ENCODE measurements at regions not wholly inside any gene's neighbourhood (a gene's known extent, or its start where the extent isn't known, plus 50 kb on each side); places are given as distances from the start of the nearest gene placed in this dataset.
"Not testable (repeated sequence)": the region's sequence is repeated elsewhere in the genome, so short reads cannot be mapped to it uniquely, and the experiment has no call there.

- Mint-ChIP-seq H3K4me3 (no peak overlapping the region), H3K4me1 (no peaks in the 10 kb centered on the region), H3K27ac (no peak overlapping the region), H3K36me3 (no peaks in the 10 kb centered on the region), H3K27me3 (no peaks in the 10 kb centered on the region), H3K9me3 (ENCODE audit: low read depth) (peaks cover 16% of the 10 kb centered on the region)
- DNase-seq = no peak
- no peak for ATAC-seq
- CTCF ChIA-PET = no interaction called here
Measured at GRCh38 chr16:60091071-60091470, 1357.0 kb upstream of the GOT2 start.

GRCh38 chr16:60087530-60087929, 1353.4 kb upstream of the GOT2 start:
- no peak overlapping the region for H3K4me3 Mint-ChIP-seq
- no peaks in the 10 kb centered on the region for H3K4me1 Mint-ChIP-seq
- CTCF ChIA-PET = no interaction called here
- H3K27ac Mint-ChIP-seq = no peak overlapping the region
- no peaks in the 10 kb centered on the region for H3K27me3 Mint-ChIP-seq
- no peaks in the 10 kb centered on the region for H3K36me3 Mint-ChIP-seq
- no peak for ATAC-seq
- H3K9me3 Mint-ChIP-seq (ENCODE audit: low read depth) = peaks cover 17% of the 10 kb centered on the region
- DNase-seq = no peak

DNA sequence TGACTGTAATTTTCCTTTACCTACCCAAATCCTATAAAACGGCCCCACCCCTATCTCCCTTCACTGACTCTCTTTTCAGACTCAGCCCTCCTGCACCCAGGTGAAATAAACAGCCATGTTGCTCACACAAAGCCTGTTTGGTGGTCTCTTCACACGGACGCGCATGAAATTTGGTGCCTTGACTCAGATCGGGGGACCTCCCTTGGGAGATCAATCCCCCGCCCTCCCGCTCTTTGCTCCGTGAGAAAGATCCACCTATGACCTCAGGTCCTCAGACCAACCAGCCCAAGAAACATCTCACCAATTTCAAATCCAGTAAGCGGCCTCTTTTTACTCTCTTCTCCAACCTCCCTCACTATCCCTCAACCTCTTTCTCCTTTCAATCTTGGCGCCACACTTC, 1344.7 kb upstream of the GOT2 start:
- CTCF ChIA-PET, ATAC-seq, H3K27ac Mint-ChIP-seq, H3K36me3 Mint-ChIP-seq, H3K4me3 Mint-ChIP-seq, H3K4me1 Mint-ChIP-seq, DNase-seq, H3K27me3 Mint-ChIP-seq: not testable (repeated sequence)
- peaks cover 13% of the 10 kb centered on the region for H3K9me3 Mint-ChIP-seq (ENCODE audit: low read depth)

GRCh38 chr16:60077861-60078260, 1343.7 kb upstream of the GOT2 start:
- CTCF ChIA-PET = no interaction called here
- peaks cover 1% of the 10 kb centered on the region for H3K36me3 Mint-ChIP-seq
- ATAC-seq (no peak), DNase-seq (no peak)
- H3K4me1 Mint-ChIP-seq = no peaks in the 10 kb centered on the region
- H3K27ac Mint-ChIP-seq = no peak overlapping the region
- H3K27me3 Mint-ChIP-seq = no peaks in the 10 kb centered on the region
- H3K9me3 Mint-ChIP-seq (ENCODE audit: low read depth) = peaks cover 13% of the 10 kb centered on the region
- H3K4me3 Mint-ChIP-seq = no peak overlapping the region

GRCh38 chr16:60074378-60074777, 1340.3 kb upstream of the GOT2 start:
- CTCF ChIA-PET = no interaction called here
- no peak for ATAC-seq
- Mint-ChIP-seq H3K4me3 (no peak overlapping the region), H3K36me3 (no peaks in the 10 kb centered on the region), H3K4me1 (no peaks in the 10 kb centered on the region), H3K27me3 (no peaks in the 10 kb centered on the region), H3K9me3 (ENCODE audit: low read depth) (peaks cover 5% of the 10 kb centered on the region), H3K27ac (no peak overlapping the region)
- DNase-seq = no peak

DNA sequence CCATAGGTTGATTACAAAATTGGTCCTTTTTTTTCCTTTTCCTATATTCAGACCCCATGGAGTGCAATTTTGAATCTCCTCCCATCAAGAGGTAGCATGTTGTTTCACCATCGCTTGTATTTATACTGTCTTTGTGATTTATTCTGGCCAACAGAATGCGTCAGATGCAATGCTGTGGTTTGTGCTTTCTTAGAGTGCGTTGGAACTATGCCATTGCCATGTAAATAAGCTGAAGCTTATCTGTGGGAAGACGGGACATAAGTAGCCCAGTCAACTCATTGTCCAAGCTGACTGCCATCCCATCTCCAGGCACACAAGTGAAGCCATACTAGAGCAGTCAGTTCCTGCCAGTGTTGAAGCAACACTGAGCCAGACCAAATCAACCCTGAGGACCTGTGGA, 1339.3 kb upstream of the GOT2 start:
- no peaks in the 10 kb centered on the region for H3K4me1 Mint-ChIP-seq
- H3K9me3 Mint-ChIP-seq (ENCODE audit: low read depth) = peaks cover 7% of the 10 kb centered on the region
- CTCF ChIA-PET = no interaction called here
- H3K4me3 Mint-ChIP-seq = no peak overlapping the region
- DNase-seq = no peak
- H3K27me3 Mint-ChIP-seq = no peaks in the 10 kb centered on the region
- no peaks in the 10 kb centered on the region for H3K36me3 Mint-ChIP-seq
- H3K27ac Mint-ChIP-seq = no peak overlapping the region
- no peak for ATAC-seq

GRCh38 chr16:60064026-60064425, 1329.9 kb upstream of the GOT2 start:
- H3K4me1 Mint-ChIP-seq = no peaks in the 10 kb centered on the region
- H3K4me3 Mint-ChIP-seq = no peak overlapping the region
- CTCF ChIA-PET = no interaction called here
- no peak overlapping the region for H3K27ac Mint-ChIP-seq
- no peak for DNase-seq
- H3K36me3 Mint-ChIP-seq = no peaks in the 10 kb centered on the region
- H3K27me3 Mint-ChIP-seq = no peaks in the 10 kb centered on the region
- H3K9me3 Mint-ChIP-seq (ENCODE audit: low read depth) = peaks cover 2% of the 10 kb centered on the region
- no peak for ATAC-seq

DNA sequence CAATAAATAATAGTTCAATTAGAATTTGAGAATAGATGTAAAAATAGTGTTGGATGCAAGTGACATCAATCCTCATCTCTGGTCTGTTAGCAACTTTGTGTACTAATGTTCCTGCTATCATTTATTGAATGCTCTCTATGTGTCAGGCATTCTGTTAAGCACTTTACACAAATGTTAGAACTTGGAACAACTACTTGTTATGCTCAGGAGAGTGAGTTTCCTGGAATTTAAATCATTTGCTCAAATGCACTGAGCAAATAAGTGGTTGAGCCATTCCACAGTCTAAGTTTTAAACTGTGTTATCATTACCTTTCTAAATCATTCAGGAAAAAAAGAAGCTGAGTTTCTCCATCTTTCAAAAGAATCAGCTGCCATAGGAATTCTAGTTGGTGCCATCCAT, 1327.3 kb upstream of the GOT2 start:
- H3K4me1 Mint-ChIP-seq = no peaks in the 10 kb centered on the region

DNA sequence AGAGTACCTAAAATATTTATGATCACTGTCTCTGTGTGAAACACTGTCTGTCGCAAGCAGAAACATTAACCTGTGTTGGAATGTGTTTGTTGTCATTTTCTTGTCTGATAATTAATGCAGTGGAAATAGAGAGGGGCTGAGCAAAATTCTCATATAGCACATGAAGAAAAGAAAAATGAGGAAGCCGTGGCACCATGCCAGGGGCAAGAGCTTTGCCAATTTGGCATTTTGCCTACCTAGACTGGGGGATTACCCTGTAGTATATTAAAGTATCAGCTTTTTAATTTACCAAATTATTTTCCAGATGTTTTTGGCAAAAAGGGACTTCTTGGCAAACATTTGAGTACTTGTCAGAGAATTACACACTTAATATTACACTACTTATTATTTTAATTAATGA, 1326.6 kb upstream of the GOT2 start:
- H3K27ac Mint-ChIP-seq = no peak overlapping the region
- no peak for DNase-seq
- CTCF ChIA-PET = no interaction called here
- H3K9me3 Mint-ChIP-seq (ENCODE audit: low read depth) = peaks cover 11% of the 10 kb centered on the region
- no peaks in the 10 kb centered on the region for H3K36me3 Mint-ChIP-seq
- no peak overlapping the region for H3K4me3 Mint-ChIP-seq
- no peaks in the 10 kb centered on the region for H3K4me1 Mint-ChIP-seq
- no peak for ATAC-seq
- no peaks in the 10 kb centered on the region for H3K27me3 Mint-ChIP-seq

More for the DNA sequence above, 1327.3 kb upstream of the GOT2 start:
- CTCF ChIA-PET = no interaction called here
- no peak overlapping the region for H3K4me3 Mint-ChIP-seq
- DNase-seq = no peak
- peaks cover 11% of the 10 kb centered on the region for H3K9me3 Mint-ChIP-seq (ENCODE audit: low read depth)
- no peaks in the 10 kb centered on the region for H3K27me3 Mint-ChIP-seq
- no peak for ATAC-seq
- H3K27ac Mint-ChIP-seq = no peak overlapping the region
- no peaks in the 10 kb centered on the region for H3K36me3 Mint-ChIP-seq

GRCh38 chr16:60059141-60059540, 1325.0 kb upstream of the GOT2 start:
- DNase-seq (no peak), ATAC-seq (no peak)
- H3K9me3 Mint-ChIP-seq (ENCODE audit: low read depth) = peaks cover 15% of the 10 kb centered on the region
- no peaks in the 10 kb centered on the region for H3K4me1 Mint-ChIP-seq
- H3K27me3 Mint-ChIP-seq = no peaks in the 10 kb centered on the region
- no peak overlapping the region for H3K4me3 Mint-ChIP-seq
- H3K27ac Mint-ChIP-seq = no peak overlapping the region
- H3K36me3 Mint-ChIP-seq = no peaks in the 10 kb centered on the region
- CTCF ChIA-PET = no interaction called here

DNA sequence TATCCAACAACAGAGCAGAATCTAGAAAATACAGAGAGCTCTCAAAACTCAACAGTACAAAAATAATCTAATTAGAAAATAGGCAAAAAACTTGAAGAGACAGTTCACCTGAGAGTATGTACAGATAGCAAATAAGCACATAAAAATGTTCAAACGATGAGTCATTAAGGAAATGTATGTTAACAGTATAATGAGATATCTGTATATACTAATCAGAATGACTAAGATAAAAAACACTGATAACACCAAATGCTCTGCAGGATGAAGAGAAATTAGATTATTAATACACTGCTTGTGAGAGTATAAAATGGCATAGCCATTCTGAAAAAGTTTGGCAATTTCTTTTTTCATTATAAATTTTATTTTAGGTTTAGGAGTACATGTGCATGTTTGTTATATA, 1307.6 kb upstream of the GOT2 start:
- Mint-ChIP-seq H3K36me3 (no peaks in the 10 kb centered on the region), H3K9me3 (ENCODE audit: low read depth) (peaks cover 6% of the 10 kb centered on the region), H3K4me3 (no peak overlapping the region), H3K4me1 (no peaks in the 10 kb centered on the region), H3K27ac (no peak overlapping the region), H3K27me3 (no peaks in the 10 kb centered on the region)
- ATAC-seq (no peak), DNase-seq (no peak)
- CTCF ChIA-PET = no interaction called here

- ATAC-seq (no peak), DNase-seq (no peak)
- Mint-ChIP-seq H3K36me3 (no peaks in the 10 kb centered on the region), H3K4me1 (no peaks in the 10 kb centered on the region), H3K9me3 (ENCODE audit: low read depth) (peaks cover 11% of the 10 kb centered on the region), H3K27ac (no peak overlapping the region), H3K27me3 (no peaks in the 10 kb centered on the region), H3K4me3 (no peak overlapping the region)
- CTCF ChIA-PET = no interaction called here
Measured at GRCh38 chr16:60031740-60032139, 1297.6 kb upstream of the GOT2 start.

DNA sequence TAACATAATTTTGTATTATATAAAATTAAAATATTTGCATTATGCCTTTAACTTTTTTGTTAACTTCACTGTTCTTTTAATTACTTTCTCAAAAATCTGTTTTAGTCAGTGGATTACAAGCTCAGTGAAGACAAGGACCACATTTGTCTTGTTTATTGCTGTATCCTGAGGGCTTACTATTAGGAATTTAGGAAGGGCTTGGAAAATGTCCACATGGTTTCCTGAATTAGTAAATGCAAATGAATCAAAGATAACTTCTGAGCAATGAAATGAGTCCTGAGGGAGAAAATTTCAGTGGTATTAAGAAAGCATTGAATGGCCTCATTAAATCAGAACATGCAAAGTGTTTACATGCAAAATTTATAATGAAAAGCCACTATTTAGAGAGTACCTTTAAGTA, 1293.2 kb upstream of the GOT2 start:
- peaks cover 9% of the 10 kb centered on the region for H3K9me3 Mint-ChIP-seq (ENCODE audit: low read depth)
- H3K4me3 Mint-ChIP-seq = no peak overlapping the region
- H3K27ac Mint-ChIP-seq = no peak overlapping the region
- no peaks in the 10 kb centered on the region for H3K36me3 Mint-ChIP-seq
- ATAC-seq (no peak), DNase-seq (no peak)
- H3K4me1 Mint-ChIP-seq = no peaks in the 10 kb centered on the region
- CTCF ChIA-PET = no interaction called here
- no peaks in the 10 kb centered on the region for H3K27me3 Mint-ChIP-seq

DNA sequence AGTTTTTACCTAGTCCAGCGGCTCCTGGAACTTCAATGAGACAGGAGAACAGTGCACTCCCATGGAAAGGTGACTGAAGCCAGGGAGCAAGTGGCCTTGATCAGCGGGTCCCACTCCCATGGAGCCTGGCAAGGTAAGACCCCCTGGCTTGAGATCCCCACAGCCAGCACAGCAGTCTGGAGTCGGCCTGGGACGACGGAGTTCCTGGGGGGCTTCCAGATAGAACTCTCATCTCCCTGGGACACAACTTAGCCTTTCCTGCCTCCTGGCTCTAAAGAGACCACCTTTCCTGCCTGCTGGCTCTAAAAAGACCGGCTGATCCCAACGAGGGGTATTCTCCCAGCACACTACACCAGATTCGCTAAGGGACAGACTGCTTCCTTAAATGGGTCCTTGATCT, 1279.0 kb upstream of the GOT2 start:
- Mint-ChIP-seq H3K4me1 (no peaks in the 10 kb centered on the region), H3K9me3 (ENCODE audit: low read depth) (peaks cover 24% of the 10 kb centered on the region), H3K4me3 (no peak overlapping the region), H3K27me3 (no peaks in the 10 kb centered on the region), H3K36me3 (no peaks in the 10 kb centered on the region), H3K27ac (no peak overlapping the region)
- no peak for ATAC-seq
- no peak for DNase-seq
- CTCF ChIA-PET = no interaction called here

DNA sequence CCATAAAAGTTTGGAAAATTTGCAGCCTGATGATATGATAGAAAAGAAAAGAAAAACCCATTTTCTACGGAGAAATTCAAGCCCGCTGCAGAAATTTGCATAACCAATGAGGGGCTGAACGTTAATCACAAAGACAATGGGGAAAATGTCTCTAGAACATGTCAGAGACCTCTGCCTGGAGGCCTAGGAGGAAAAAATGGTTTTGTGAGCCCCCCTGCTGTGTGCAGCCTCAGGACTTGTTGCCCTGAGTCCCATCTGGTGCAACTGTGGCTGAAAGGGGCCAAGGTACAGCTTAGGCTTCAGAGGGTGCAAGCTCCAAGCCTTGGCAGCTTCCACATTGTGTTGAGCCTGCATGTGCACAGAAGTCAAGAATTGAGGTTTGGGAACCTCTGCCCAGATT, 1267.4 kb upstream of the GOT2 start:
- DNase-seq (no peak), ATAC-seq (no peak)
- no peak overlapping the region for H3K27ac Mint-ChIP-seq
- peaks cover 17% of the 10 kb centered on the region for H3K9me3 Mint-ChIP-seq (ENCODE audit: low read depth)
- H3K27me3 Mint-ChIP-seq = no peaks in the 10 kb centered on the region
- no peaks in the 10 kb centered on the region for H3K4me1 Mint-ChIP-seq
- H3K36me3 Mint-ChIP-seq = no peaks in the 10 kb centered on the region
- no peak overlapping the region for H3K4me3 Mint-ChIP-seq
- CTCF ChIA-PET = no interaction called here

All from activated CD8-positive, alpha-beta memory T cell treated with anti-CD3 and anti-CD28 coated beads, Interleukin-2, amount 10 ng/mL, durations not matched to agents 7 days and 5 days (primary cell).